ENCODE measurements at regions not wholly inside any gene's neighbourhood (a gene's known extent, or its start where the extent isn't known, plus 50 kb on each side); places are given as distances from the start of the nearest gene placed in this dataset.

- TF ChIP-seq POLR2A (IDR thresholded peaks at IDR 0.05) (no peak), CTCF (IDR thresholded peaks at IDR 0.05) (no peak)
Measured at GRCh38 chr1:200332716-200333115, 77.1 kb downstream of the ZNF281 start.
